ENCODE measurements at regions not wholly inside any gene's neighbourhood (a gene's known extent, or its start where the extent isn't known, plus 50 kb on each side); places are given as distances from the start of the nearest gene placed in this dataset.

- ATAC-seq (replicated peaks) (no peak), DNase-seq (no peak)
- Mint-ChIP-seq H3K27me3 (peaks cover 8 to 13% of the 10 kb centered on the region in 2 donors), H3K4me3 (no peak overlapping the region), H3K9me3 (no peaks in the 10 kb centered on the region), H3K4me1 (peaks cover 6 to 12% of the 10 kb centered on the region in 2 donors), H3K27ac (no peak overlapping the region), H3K36me3 (no peaks in the 10 kb centered on the region)
Observed at GRCh38 chr20:24388828-24389380, 80.5 kb upstream of the SYNDIG1 start.

DNA sequence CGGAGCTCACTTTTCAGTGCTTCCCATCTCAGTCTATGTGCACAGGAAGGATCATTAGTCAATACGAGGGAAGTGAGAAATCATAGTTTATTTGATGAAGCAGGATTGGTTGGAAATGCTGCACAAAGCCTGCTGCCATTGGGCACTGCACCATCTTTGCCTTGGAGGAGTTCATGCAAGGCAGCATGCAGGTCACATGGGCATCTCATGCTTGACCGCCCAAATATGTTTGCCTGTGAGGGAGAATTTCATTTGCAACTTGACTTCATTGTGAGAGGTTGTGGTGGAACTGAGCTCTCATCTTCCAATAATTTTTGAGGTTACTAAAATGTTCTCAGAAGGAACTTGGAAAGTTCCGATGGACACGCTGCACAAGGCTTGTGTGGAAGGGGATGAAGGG lies 83.9 kb upstream of the SYNDIG1 start:
- peaks cover 6 to 12% of the 10 kb centered on the region in 2 donors for H3K4me1 Mint-ChIP-seq
- ATAC-seq (replicated peaks) (no peak), DNase-seq (no peak)
- H3K27me3 Mint-ChIP-seq, result peaks cover 0 to 4% of the 10 kb centered on the region in 2 donors
- H3K9me3 Mint-ChIP-seq, result no peaks in the 10 kb centered on the region
- H3K27ac Mint-ChIP-seq, result no peak overlapping the region
- no peaks in the 10 kb centered on the region for H3K36me3 Mint-ChIP-seq
- H3K4me3 Mint-ChIP-seq, result no peak overlapping the region

GRCh38 chr20:24384865-24385264 lies 84.6 kb upstream of the SYNDIG1 start:
- DNase-seq (no peak), ATAC-seq (replicated peaks) (no peak)
- Mint-ChIP-seq H3K36me3 (no peaks in the 10 kb centered on the region), H3K27me3 (peaks cover 0 to 4% of the 10 kb centered on the region in 2 donors), H3K4me1 (peaks cover 3 to 11% of the 10 kb centered on the region in 2 donors), H3K27ac (no peak overlapping the region), H3K4me3 (no peak overlapping the region), H3K9me3 (no peaks in the 10 kb centered on the region)

DNA sequence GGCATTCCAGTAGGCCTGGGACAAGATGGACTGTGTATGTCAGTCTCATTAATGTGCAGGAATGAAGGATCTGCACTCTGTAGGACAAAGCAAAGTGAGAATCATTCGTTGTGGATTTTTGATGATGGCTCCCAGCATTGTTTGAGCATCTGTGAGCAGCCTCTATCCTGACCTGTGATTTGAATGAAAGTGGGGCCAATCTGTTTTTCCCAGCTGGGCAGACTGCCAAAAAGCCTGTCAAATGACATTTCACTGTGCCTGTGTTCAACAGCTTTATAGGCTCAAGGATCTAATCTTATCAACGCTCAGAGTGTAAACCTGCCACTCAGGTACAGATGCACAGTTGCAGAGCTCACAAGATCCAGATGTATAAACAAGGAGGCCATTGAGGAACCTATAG lies 86.7 kb upstream of the SYNDIG1 start:
- H3K27me3 Mint-ChIP-seq, result peaks cover 0 to 4% of the 10 kb centered on the region in 2 donors
- H3K4me1 Mint-ChIP-seq, result no peaks in the 10 kb centered on the region
- DNase-seq (no peak), ATAC-seq (replicated peaks) (no peak)
- no peak overlapping the region for H3K27ac Mint-ChIP-seq
- no peaks in the 10 kb centered on the region for H3K9me3 Mint-ChIP-seq
- H3K4me3 Mint-ChIP-seq, result no peak overlapping the region
- no peaks in the 10 kb centered on the region for H3K36me3 Mint-ChIP-seq

DNA sequence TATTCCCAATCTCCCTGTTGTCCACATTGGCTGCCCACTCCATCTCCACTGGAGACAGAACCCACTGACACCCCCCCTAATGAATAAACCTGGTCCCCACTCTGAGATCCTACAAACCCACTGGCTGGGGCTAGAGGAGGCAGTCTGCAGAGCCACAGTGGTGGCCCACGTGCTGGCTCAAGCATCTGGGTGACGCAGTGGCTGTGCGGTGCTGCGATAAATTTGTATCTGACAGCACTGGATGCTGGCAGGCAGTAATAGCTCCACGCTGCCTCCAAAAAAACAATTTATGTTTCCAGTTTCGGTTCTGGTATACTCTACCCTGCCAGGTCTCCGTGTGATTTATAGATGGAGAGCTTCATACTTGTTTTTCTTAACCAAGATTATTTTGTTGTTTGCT lies 87.1 kb upstream of the SYNDIG1 start:
- ATAC-seq (replicated peaks) (no peak), DNase-seq (no peak)
- no peaks in the 10 kb centered on the region for H3K36me3 Mint-ChIP-seq
- H3K27me3 Mint-ChIP-seq, result peaks cover 0 to 4% of the 10 kb centered on the region in 2 donors
- no peak overlapping the region for H3K4me3 Mint-ChIP-seq
- no peak overlapping the region for H3K27ac Mint-ChIP-seq
- no peaks in the 10 kb centered on the region for H3K4me1 Mint-ChIP-seq
- H3K9me3 Mint-ChIP-seq, result no peaks in the 10 kb centered on the region

DNA sequence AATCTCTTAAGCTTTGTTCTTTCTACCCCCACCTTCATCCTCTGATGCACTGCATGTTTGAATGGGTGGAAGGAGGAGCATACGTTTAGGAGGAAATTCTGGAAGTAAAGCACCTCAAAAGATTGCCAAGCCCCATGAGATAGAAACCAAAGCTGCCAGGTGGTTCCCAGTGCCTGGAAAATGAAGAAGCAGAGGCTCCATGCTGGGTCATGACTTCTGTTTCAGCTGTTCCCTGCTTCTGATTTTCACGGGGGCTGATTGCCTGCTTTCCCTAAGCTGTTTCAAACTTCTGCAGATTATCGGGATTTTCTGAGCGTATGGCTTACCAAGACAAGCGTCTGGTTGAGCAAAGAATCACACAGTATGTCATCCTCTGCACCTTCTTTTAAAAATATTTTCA lies 87.5 kb upstream of the SYNDIG1 start:
- Mint-ChIP-seq H3K9me3 (no peaks in the 10 kb centered on the region), H3K36me3 (no peaks in the 10 kb centered on the region), H3K27me3 (peaks cover 0 to 4% of the 10 kb centered on the region in 2 donors), H3K27ac (no peak overlapping the region), H3K4me1 (no peaks in the 10 kb centered on the region), H3K4me3 (no peak overlapping the region)
- DNase-seq (no peak), ATAC-seq (replicated peaks) (no peak)

DNA sequence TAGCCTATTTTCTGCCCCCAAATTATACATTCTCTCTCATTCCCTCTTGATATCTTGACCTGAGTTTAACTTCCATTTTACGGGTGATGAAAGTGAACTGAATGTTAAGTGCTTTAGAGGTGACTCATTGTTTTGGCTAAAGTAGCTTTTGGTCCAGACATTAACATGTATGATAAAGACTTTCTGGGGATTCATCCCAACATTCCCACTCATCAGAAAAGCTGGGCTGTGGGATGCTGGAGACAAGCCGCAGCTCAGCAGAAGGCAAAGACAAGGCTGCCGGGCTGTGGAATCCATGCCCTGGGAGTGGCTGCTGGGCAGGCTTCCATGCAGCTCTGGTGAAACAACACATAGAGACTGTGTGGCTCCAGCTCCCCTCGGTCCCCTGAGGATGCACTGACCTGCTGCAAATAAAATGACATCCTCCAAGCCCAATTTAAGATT lies 89.9 kb upstream of the SYNDIG1 start:
- no peak overlapping the region for H3K4me3 Mint-ChIP-seq
- H3K27me3 Mint-ChIP-seq, result no peaks in the 10 kb centered on the region
- H3K36me3 Mint-ChIP-seq, result no peaks in the 10 kb centered on the region
- DNase-seq (no peak), ATAC-seq (replicated peaks) (no peak)
- no peaks in the 10 kb centered on the region for H3K9me3 Mint-ChIP-seq
- H3K27ac Mint-ChIP-seq, result no peak overlapping the region
- no peaks in the 10 kb centered on the region for H3K4me1 Mint-ChIP-seq

GRCh38 chr20:24378661-24379483 lies 90.6 kb upstream of the SYNDIG1 start:
- no peaks in the 10 kb centered on the region for H3K4me1 Mint-ChIP-seq

GRCh38 chr20:24376311-24377099 lies 92.9 kb upstream of the SYNDIG1 start:
- Mint-ChIP-seq H3K9me3 (no peaks in the 10 kb centered on the region), H3K27ac (no peak overlapping the region), H3K4me1 (no peaks in the 10 kb centered on the region), H3K27me3 (no peaks in the 10 kb centered on the region), H3K4me3 (no peak overlapping the region), H3K36me3 (no peaks in the 10 kb centered on the region)
- ATAC-seq (replicated peaks), result no peak
- no peak for DNase-seq

More at GRCh38 chr20:24378661-24379483, 90.6 kb upstream of the SYNDIG1 start:
- DNase-seq, result no peak
- Mint-ChIP-seq H3K36me3 (no peaks in the 10 kb centered on the region), H3K4me3 (no peak overlapping the region), H3K9me3 (no peaks in the 10 kb centered on the region), H3K27ac (no peak overlapping the region), H3K27me3 (no peaks in the 10 kb centered on the region)
- ATAC-seq (replicated peaks), result no peak

- H3K27me3 Mint-ChIP-seq, result no peaks in the 10 kb centered on the region
- DNase-seq (no peak), ATAC-seq (replicated peaks) (no peak)
- no peaks in the 10 kb centered on the region for H3K36me3 Mint-ChIP-seq
- H3K27ac Mint-ChIP-seq, result no peak overlapping the region
- no peak overlapping the region for H3K4me3 Mint-ChIP-seq
- no peaks in the 10 kb centered on the region for H3K9me3 Mint-ChIP-seq
- H3K4me1 Mint-ChIP-seq, result no peaks in the 10 kb centered on the region
Observed at GRCh38 chr20:24373372-24373771, 96.1 kb upstream of the SYNDIG1 start.

DNA sequence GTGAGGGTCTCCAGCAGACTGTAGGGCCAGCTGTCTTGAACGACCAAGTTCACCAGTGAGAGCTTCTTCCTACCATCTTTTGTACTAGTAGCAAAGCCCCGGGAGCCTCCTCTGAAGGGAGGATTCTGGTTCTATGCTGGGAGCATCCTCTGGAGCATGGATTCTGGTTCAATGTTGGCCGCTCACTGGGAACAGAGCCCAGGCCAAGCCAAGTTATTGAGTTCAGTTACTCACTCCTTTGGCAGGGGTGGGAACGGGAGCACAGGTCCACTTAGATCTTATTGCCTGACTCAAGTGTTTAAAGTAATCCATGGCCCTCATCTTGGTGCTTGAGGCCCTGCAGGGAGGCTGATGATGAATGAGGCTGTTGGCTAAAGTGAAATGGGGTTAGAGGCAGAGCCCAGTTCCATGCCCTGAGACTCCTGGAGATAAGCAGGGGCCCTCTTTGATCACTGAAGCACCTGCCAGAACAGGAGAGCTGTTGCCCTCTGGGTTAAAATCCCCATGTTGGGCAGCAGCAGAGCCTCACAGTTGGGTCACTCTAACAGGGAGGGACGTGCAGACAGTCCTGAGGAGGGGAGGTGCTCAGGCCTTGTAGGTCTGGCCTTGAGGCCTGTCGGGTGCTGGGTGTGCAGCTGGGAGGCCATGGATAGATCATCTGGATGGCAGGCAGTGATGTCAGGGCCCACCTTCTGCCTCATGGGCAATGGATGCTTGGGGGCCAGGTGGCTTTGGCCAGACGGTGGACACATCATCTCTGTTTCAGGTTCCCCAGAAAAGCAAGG lies 98.3 kb upstream of the SYNDIG1 start:
- no peak for DNase-seq
- Mint-ChIP-seq H3K4me3 (no peak overlapping the region), H3K27me3 (no peaks in the 10 kb centered on the region), H3K27ac (no peak overlapping the region), H3K4me1 (no peaks in the 10 kb centered on the region), H3K9me3 (no peaks in the 10 kb centered on the region), H3K36me3 (no peaks in the 10 kb centered on the region)
- no peak for ATAC-seq (replicated peaks)

GRCh38 chr20:24370249-24370648 lies 99.2 kb upstream of the SYNDIG1 start:
- Mint-ChIP-seq H3K4me1 (no peaks in the 10 kb centered on the region), H3K27ac (no peak overlapping the region), H3K9me3 (no peaks in the 10 kb centered on the region), H3K36me3 (no peaks in the 10 kb centered on the region), H3K27me3 (no peaks in the 10 kb centered on the region), H3K4me3 (no peak overlapping the region)
- DNase-seq, result no peak
- ATAC-seq (replicated peaks), result no peak

DNA sequence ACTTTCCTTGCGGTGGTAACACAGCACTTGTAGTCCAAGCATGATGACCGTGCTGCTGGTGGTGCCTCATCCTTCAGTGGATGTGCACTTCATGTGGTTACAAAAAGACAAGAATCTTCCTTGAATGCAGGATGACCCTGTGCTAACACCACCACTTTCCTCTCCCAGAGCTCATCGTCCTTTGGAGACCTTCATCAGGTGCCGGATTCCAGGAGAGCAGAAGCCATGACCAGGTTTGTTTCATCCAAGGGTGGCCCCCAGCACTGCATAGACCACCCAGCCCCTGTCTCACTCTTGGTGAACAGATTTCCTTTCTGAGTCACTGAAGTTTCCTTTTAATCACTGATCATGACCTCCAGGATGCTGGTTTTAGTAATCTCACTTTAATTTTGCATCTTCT lies 101.2 kb upstream of the SYNDIG1 start:
- no peaks in the 10 kb centered on the region for H3K9me3 Mint-ChIP-seq
- DNase-seq (no peak), ATAC-seq (replicated peaks) (no peak)
- no peak overlapping the region for H3K4me3 Mint-ChIP-seq
- H3K27me3 Mint-ChIP-seq, result no peaks in the 10 kb centered on the region
- no peaks in the 10 kb centered on the region for H3K36me3 Mint-ChIP-seq
- H3K4me1 Mint-ChIP-seq, result no peaks in the 10 kb centered on the region
- H3K27ac Mint-ChIP-seq, result no peak overlapping the region

DNA sequence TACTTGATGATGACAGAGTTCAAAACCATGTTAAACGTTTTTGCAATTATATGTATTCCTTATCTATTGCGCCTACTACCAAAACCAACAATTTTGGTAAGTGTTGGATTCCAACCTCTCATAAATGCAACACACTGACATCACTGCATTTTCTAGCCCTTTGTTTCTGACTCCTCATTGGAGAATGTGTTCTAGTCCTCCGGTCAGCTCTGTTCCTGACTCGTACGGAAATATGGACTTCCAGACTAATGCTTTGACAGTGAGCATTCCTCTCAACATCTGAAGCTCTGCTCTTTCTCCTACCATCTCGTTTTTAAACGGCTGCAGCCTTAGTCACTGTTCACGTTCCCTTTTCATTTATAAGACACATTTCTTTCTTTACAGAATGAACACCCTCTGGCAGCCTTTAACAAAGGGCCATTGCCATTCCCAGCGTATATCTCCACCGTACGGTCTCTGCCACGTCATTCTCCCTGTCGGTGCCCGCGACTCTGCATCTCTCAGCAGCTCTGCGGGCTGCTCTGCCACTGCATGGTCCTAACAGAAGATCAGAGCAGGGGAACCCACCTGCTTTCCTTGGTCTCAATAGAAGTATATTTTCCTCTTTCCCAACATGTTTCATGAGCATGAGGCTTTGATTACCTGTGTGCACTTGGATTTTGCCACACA lies 103.0 kb upstream of the SYNDIG1 start:
- DNase-seq (no peak), ATAC-seq (replicated peaks) (no peak)
- H3K27ac Mint-ChIP-seq, result no peak overlapping the region
- H3K27me3 Mint-ChIP-seq, result no peaks in the 10 kb centered on the region
- no peaks in the 10 kb centered on the region for H3K36me3 Mint-ChIP-seq
- no peaks in the 10 kb centered on the region for H3K4me1 Mint-ChIP-seq
- peaks cover 4 to 7% of the 10 kb centered on the region in 2 donors for H3K9me3 Mint-ChIP-seq
- H3K4me3 Mint-ChIP-seq, result no peak overlapping the region
